Duodenal mucosa (tissue), 2 donors: ENCODE measurements at regions not wholly inside any gene's neighbourhood (a gene's known extent, or its start where the extent isn't known, plus 50 kb on each side); places are given as distances from the start of the nearest gene placed in this dataset.

ENCODE experiments used
- H3K27ac ChIP-seq: one replicate; pipeline ENCODE4 v1.7.0; 2013; ENCODE audit warnings: low read depth, low read length
- H3K27me3 ChIP-seq, 2 donors: one replicate each; pipeline ENCODE4 v1.7.0; 2013; ENCODE audit warnings: low read length in 2 of 2, control low read depth in 1 of 2; ENCODE audit not compliant: insufficient read depth in 2 of 2, control insufficient read depth in 1 of 2
- H3K36me3 ChIP-seq, 2 donors: one replicate each; pipeline ENCODE4 v1.7.0; 2013; ENCODE audit warnings: low read length in 2 of 2, control low read depth in 1 of 2; ENCODE audit not compliant: insufficient read depth in 2 of 2, control insufficient read depth in 1 of 2
- H3K4me1 ChIP-seq, 2 donors: one replicate each; pipeline ENCODE4 v1.7.0; 2013; ENCODE audit warnings: low read length in 2 of 2, control low read depth in 1 of 2; ENCODE audit not compliant: insufficient read depth in 2 of 2, control insufficient read depth in 1 of 2
- H3K4me3 ChIP-seq, 2 donors: one replicate each; pipeline ENCODE4 v1.7.0; 2013; ENCODE audit warnings: low read length in 2 of 2, low read depth in 1 of 2
- H3K9ac ChIP-seq, 2 donors: one replicate each; pipeline ENCODE4 v1.7.0; 2013; ENCODE audit warnings: low read length in 2 of 2, low read depth in 1 of 2
- H3K9me3 ChIP-seq, 2 donors: one replicate each; pipeline ENCODE4 v1.7.0; 2013; ENCODE audit warnings: low read length in 2 of 2, control low read depth in 1 of 2; ENCODE audit not compliant: control insufficient read depth in 1 of 2

GRCh38 chr5:71938895-71939294 is 168.4 kb upstream of the MAP1B start:
- Histone ChIP-seq H3K4me1 (peaks cover 6 to 15% of the 10 kb centered on the region in 2 donors), H3K27me3 (no peaks in the 10 kb centered on the region), H3K9ac (no peak overlapping the region), H3K27ac (no peak overlapping the region), H3K4me3 (no peak overlapping the region), H3K9me3 (peaks cover 0 to 2% of the 10 kb centered on the region in 2 donors), H3K36me3 (no peaks in the 10 kb centered on the region)

GRCh38 chr5:71939452-71940230 is 167.6 kb upstream of the MAP1B start:
- no peak overlapping the region for H3K9ac ChIP-seq
- no peaks in the 10 kb centered on the region for H3K27me3 ChIP-seq
- no peak overlapping the region for H3K4me3 ChIP-seq
- H3K27ac ChIP-seq: no peak overlapping the region
- H3K4me1 ChIP-seq: peaks cover 6 to 15% of the 10 kb centered on the region in 2 donors
- H3K9me3 ChIP-seq: peaks cover 0 to 2% of the 10 kb centered on the region in 2 donors
- H3K36me3 ChIP-seq: no peaks in the 10 kb centered on the region

GRCh38 chr5:71943874-71944273 is 163.4 kb upstream of the MAP1B start:
- H3K27me3 ChIP-seq: no peaks in the 10 kb centered on the region
- H3K36me3 ChIP-seq: no peaks in the 10 kb centered on the region
- no peak overlapping the region for H3K27ac ChIP-seq
- peaks cover 2 to 3% of the 10 kb centered on the region in 2 donors for H3K9me3 ChIP-seq
- no peak overlapping the region for H3K9ac ChIP-seq
- peaks cover 6 to 9% of the 10 kb centered on the region in 2 donors for H3K4me1 ChIP-seq
- H3K4me3 ChIP-seq: no peak overlapping the region

GRCh38 chr5:71945436-71945835 is 161.8 kb upstream of the MAP1B start:
- no peak overlapping the region for H3K27ac ChIP-seq
- no peak overlapping the region for H3K9ac ChIP-seq
- H3K4me1 ChIP-seq: no peaks in the 10 kb centered on the region
- H3K27me3 ChIP-seq: no peaks in the 10 kb centered on the region
- H3K9me3 ChIP-seq: peaks cover 2 to 6% of the 10 kb centered on the region in 2 donors
- no peak overlapping the region for H3K4me3 ChIP-seq
- H3K36me3 ChIP-seq: no peaks in the 10 kb centered on the region

- no peak overlapping the region for H3K4me3 ChIP-seq
- no peak overlapping the region for H3K9ac ChIP-seq
- no peaks in the 10 kb centered on the region for H3K27me3 ChIP-seq
- no peak overlapping the region for H3K27ac ChIP-seq
- H3K4me1 ChIP-seq: no peaks in the 10 kb centered on the region
- H3K9me3 ChIP-seq: peaks cover 2 to 6% of the 10 kb centered on the region in 2 donors
- no peaks in the 10 kb centered on the region for H3K36me3 ChIP-seq
Observed at GRCh38 chr5:71946343-71947030, 160.8 kb upstream of the MAP1B start.

GRCh38 chr5:71948206-71948605 is 159.1 kb upstream of the MAP1B start:
- no peak overlapping the region for H3K4me3 ChIP-seq
- H3K36me3 ChIP-seq: no peaks in the 10 kb centered on the region
- H3K9me3 ChIP-seq: peaks cover 0 to 6% of the 10 kb centered on the region in 2 donors
- no peak overlapping the region for H3K27ac ChIP-seq
- H3K27me3 ChIP-seq: no peaks in the 10 kb centered on the region
- no peak overlapping the region for H3K9ac ChIP-seq
- H3K4me1 ChIP-seq: no peaks in the 10 kb centered on the region

GRCh38 chr5:71949772-71950171 is 157.5 kb upstream of the MAP1B start:
- H3K4me1 ChIP-seq: no peaks in the 10 kb centered on the region
- H3K27me3 ChIP-seq: no peaks in the 10 kb centered on the region
- H3K9ac ChIP-seq: no peak overlapping the region
- H3K4me3 ChIP-seq: no peak overlapping the region
- H3K9me3 ChIP-seq: peaks cover 0 to 6% of the 10 kb centered on the region in 2 donors
- no peaks in the 10 kb centered on the region for H3K36me3 ChIP-seq
- no peak overlapping the region for H3K27ac ChIP-seq

- Histone ChIP-seq H3K4me1 (no peaks in the 10 kb centered on the region), H3K9me3 (peaks cover 0 to 3% of the 10 kb centered on the region in 2 donors), H3K36me3 (no peaks in the 10 kb centered on the region), H3K4me3 (no peak overlapping the region), H3K27ac (no peak overlapping the region), H3K27me3 (no peaks in the 10 kb centered on the region), H3K9ac (no peak overlapping the region)
Observed at GRCh38 chr5:71953866-71954265, 153.4 kb upstream of the MAP1B start.

- no peaks in the 10 kb centered on the region for H3K4me1 ChIP-seq
- no peak overlapping the region for H3K4me3 ChIP-seq
- no peaks in the 10 kb centered on the region for H3K36me3 ChIP-seq
- no peak overlapping the region for H3K27ac ChIP-seq
- no peaks in the 10 kb centered on the region for H3K27me3 ChIP-seq
- no peaks in the 10 kb centered on the region for H3K9me3 ChIP-seq
- H3K9ac ChIP-seq: no peak overlapping the region
Observed at GRCh38 chr5:71954329-71954728, 152.9 kb upstream of the MAP1B start.

GRCh38 chr5:71955723-71956122 is 151.6 kb upstream of the MAP1B start:
- no peaks in the 10 kb centered on the region for H3K27me3 ChIP-seq
- no peak overlapping the region for H3K27ac ChIP-seq
- H3K36me3 ChIP-seq: no peaks in the 10 kb centered on the region
- H3K9me3 ChIP-seq: no peaks in the 10 kb centered on the region
- no peaks in the 10 kb centered on the region for H3K4me1 ChIP-seq
- H3K9ac ChIP-seq: no peak overlapping the region
- no peak overlapping the region for H3K4me3 ChIP-seq
